ENCODE measurements at regions not wholly inside any gene's neighbourhood (a gene's known extent, or its start where the extent isn't known, plus 50 kb on each side); places are given as distances from the start of the nearest gene placed in this dataset.

- Histone ChIP-seq H3K27ac (ENCODE audit: control insufficient read depth, insufficient read depth, low read length) (no peak overlapping the region), H3K27me3 (ENCODE audit: control insufficient read depth, extremely low read depth, insufficient read depth, low read length) (no peaks in the 10 kb centered on the region), H3K79me2 (ENCODE audit: control insufficient read depth, insufficient read depth, low read length) (no peaks in the 10 kb centered on the region), H3K9ac (ENCODE audit: control insufficient read depth, extremely low read depth, insufficient read depth, low read length) (no peak overlapping the region), H4K20me1 (ENCODE audit: control insufficient read depth, extremely low read depth, insufficient read depth, low read length) (no peaks in the 10 kb centered on the region), H3K4me2 (ENCODE audit: control insufficient read depth, extremely low read depth, insufficient read depth, low read depth, low read length) (no peak overlapping the region), H3K9me1 (ENCODE audit: control insufficient read depth, extremely low read depth, insufficient read depth, low read length) (no peaks in the 10 kb centered on the region), H3K9me3 (ENCODE audit: control insufficient read depth, low read depth, low read length) (no peaks in the 10 kb centered on the region), H3K4me1 (ENCODE audit: control insufficient read depth, extremely low read depth, insufficient read depth, low read length) (no peaks in the 10 kb centered on the region), H3K36me3 (ENCODE audit: control insufficient read depth in 2 of 2, extremely low read depth in 1 of 2, insufficient read depth in 2 of 2, low read length in 2 of 2) (no peaks in the 10 kb centered on the region), H3K4me3 (ENCODE audit: control insufficient read depth in 2 of 3, extremely low read depth in 1 of 3, insufficient read depth in 2 of 3, low read depth in 1 of 3, low read length in 3 of 3) (no peak overlapping the region), H2AFZ (ENCODE audit: control insufficient read depth, low read length) (no peak overlapping the region)
- TF ChIP-seq CTCF (optimal IDR thresholded peaks at IDR 0.05 in 1 of 3, IDR thresholded peaks at IDR 0.05 in 1 of 3, conservative IDR thresholded peaks at IDR 0.05 in 1 of 3; ENCODE audit: extremely low read depth in 1 of 3, insufficient read depth in 2 of 3, low read length in 3 of 3) (no peak), EZH2 (IDR thresholded peaks at IDR 0.05; ENCODE audit: low read length) (no peak)
- dilution Hi-C loops (cut with MboI; ENCODE audit: extremely low pct_ligation_motif_present, low sequenced_read_pairs): no loop called here
- FAIRE-seq (no peak), DNase-seq (ENCODE audit: low read depth, low spot score) (no peak)
These were observed 139.8 kb upstream of the STX18 start for GRCh38 chr4:4681653-4682052.

GRCh38 chr4:4680758-4681157, 138.9 kb upstream of the STX18 start:
- no peak for DNase-seq (ENCODE audit: low read depth, low spot score)
- Histone ChIP-seq H3K9ac (ENCODE audit: control insufficient read depth, extremely low read depth, insufficient read depth, low read length) (no peak overlapping the region), H3K4me3 (ENCODE audit: control insufficient read depth in 2 of 3, extremely low read depth in 1 of 3, insufficient read depth in 2 of 3, low read depth in 1 of 3, low read length in 3 of 3) (no peak overlapping the region), H4K20me1 (ENCODE audit: control insufficient read depth, extremely low read depth, insufficient read depth, low read length) (no peaks in the 10 kb centered on the region), H3K4me1 (ENCODE audit: control insufficient read depth, extremely low read depth, insufficient read depth, low read length) (no peaks in the 10 kb centered on the region), H3K9me1 (ENCODE audit: control insufficient read depth, extremely low read depth, insufficient read depth, low read length) (no peaks in the 10 kb centered on the region), H2AFZ (ENCODE audit: control insufficient read depth, low read length) (no peak overlapping the region), H3K36me3 (ENCODE audit: control insufficient read depth in 2 of 2, extremely low read depth in 1 of 2, insufficient read depth in 2 of 2, low read length in 2 of 2) (no peaks in the 10 kb centered on the region), H3K79me2 (ENCODE audit: control insufficient read depth, insufficient read depth, low read length) (no peaks in the 10 kb centered on the region), H3K27me3 (ENCODE audit: control insufficient read depth, extremely low read depth, insufficient read depth, low read length) (no peaks in the 10 kb centered on the region), H3K9me3 (ENCODE audit: control insufficient read depth, low read depth, low read length) (no peaks in the 10 kb centered on the region), H3K4me2 (ENCODE audit: control insufficient read depth, extremely low read depth, insufficient read depth, low read depth, low read length) (no peak overlapping the region), H3K27ac (ENCODE audit: control insufficient read depth, insufficient read depth, low read length) (no peak overlapping the region)
- no peak for FAIRE-seq
- TF ChIP-seq CTCF (optimal IDR thresholded peaks at IDR 0.05 in 1 of 3, IDR thresholded peaks at IDR 0.05 in 1 of 3, conservative IDR thresholded peaks at IDR 0.05 in 1 of 3; ENCODE audit: extremely low read depth in 1 of 3, insufficient read depth in 2 of 3, low read length in 3 of 3): no peak
- no peak for TF ChIP-seq EZH2 (IDR thresholded peaks at IDR 0.05; ENCODE audit: low read length)
- dilution Hi-C loops (cut with MboI; ENCODE audit: extremely low pct_ligation_motif_present, low sequenced_read_pairs): no loop called here
